ENCODE measurements at regions not wholly inside any gene's neighbourhood (a gene's known extent, or its start where the extent isn't known, plus 50 kb on each side); places are given as distances from the start of the nearest gene placed in this dataset.

DNA sequence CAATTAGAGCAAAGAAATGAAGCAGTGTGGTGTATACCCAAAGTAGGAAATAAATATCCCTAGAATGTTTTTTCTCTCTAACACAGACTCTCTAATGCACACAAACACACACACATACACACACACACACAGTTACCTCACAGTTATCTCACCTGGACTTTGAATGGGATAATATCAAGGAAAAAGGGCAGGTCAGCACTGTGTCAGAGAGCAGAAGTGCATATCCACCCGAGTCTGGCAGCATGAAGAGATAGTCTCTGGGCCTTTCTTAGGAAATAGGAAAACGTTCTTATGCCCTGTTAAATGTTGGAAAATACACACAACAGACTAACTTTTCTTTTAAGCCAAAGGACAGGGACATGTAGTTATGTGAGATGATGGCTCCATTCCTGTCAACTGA, 162.0 kb downstream of the COL6A3 start:
- no peak for DNase-seq

- no peak for DNase-seq
Observed at GRCh38 chr2:237253046-237253702, 160.8 kb downstream of the COL6A3 start.

- DNase-seq, result no peak
Observed at GRCh38 chr2:237254369-237254861, 159.5 kb downstream of the COL6A3 start.

- DNase-seq, result no peak
Observed at GRCh38 chr2:237254911-237255578, 158.9 kb downstream of the COL6A3 start.

DNA sequence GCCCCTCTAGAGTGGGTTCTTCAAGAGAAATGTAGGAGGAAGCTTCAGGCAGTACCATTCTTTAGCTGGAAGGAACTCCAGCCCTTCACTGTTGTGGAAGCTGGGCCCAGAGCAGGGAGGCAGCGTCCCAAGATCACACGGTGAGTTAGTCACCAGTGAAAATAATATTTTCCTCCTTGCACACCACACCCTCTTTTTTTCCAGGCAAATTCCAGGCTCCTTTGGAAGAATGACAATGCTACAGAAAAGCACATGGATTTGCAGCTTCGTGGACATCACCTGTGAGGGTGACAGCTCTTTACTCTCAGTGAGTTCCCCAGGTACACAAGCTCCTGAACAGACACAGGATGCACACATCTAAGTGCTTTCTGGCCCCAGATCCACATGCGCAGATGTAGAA, 157.1 kb downstream of the COL6A3 start:
- no peak for DNase-seq

DNA sequence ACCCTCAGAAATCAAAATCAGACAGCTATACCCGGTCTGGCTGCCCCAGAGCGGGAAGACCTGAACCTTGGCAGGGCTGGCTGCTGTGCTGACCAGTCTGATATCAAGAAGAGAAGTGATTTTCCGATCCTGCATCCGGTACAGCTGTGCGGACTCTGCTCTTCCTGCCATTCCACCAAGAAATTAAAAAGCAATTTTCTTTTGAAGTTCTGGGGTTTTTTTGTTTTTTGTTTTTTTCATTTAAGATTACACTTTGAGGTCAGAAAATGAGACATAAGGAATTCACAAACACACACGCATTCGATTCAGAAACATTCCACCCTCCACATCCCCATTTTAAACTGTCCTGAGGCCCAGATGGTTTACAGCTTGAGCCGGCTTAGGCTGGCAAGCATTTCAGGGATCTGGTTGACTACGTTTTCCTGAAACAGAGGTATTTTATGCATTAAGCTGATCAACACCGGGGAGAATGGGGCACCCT, 156.5 kb downstream of the COL6A3 start:
- DNase-seq, result no peak

DNA sequence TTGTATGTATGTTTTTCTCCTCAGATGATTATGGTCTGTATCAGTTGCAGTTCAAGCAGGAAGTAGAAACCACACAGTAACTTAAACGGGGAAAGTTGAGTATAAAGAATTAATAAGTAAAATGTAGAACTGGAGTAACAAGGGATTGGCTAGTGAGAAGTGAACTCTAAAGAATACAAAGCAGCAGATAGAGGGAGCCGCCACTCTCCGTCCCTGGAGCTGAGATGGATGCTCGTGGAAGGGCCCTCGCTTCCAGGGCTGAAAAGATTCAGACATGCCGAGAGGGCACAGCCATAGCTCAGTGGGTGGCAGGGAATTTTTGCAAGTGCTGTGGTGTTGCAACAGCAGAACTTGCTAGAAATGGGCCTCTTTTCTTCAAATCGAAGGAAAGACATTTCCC, 155.8 kb downstream of the COL6A3 start:
- no peak for DNase-seq

GRCh38 chr2:237258615-237259014, 155.3 kb downstream of the COL6A3 start:
- DNase-seq, result no peak

GRCh38 chr2:237259201-237259600, 154.8 kb downstream of the COL6A3 start:
- DNase-seq, result no peak

DNA sequence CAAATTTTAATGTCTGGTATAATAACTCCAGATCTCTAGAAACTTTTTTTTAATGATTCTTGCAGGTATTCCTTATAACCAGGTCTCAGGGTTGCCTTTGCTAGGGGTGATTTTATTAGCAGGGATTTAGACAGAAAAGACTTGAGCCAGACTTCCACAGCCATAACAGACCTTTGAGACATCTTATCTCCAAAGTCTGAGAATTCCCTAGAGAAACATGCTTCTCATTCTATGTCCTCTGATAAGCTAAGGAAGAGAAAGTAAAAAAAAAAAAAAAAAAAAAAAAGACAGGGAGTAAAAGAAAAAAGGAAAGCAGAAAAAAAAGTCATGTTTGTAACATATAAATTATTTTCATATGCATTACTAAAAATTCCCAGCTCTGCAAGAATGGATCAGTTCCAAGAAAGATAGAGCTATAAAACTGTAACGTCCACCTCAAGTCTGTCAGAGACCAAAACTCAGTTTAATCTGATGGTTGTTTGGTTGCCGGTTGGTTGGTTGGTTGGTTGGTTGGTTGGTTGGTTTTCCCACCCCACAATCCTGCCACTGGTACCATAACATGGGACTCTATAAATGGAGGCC, 153.8 kb downstream of the COL6A3 start:
- DNase-seq, result no peak

DNA sequence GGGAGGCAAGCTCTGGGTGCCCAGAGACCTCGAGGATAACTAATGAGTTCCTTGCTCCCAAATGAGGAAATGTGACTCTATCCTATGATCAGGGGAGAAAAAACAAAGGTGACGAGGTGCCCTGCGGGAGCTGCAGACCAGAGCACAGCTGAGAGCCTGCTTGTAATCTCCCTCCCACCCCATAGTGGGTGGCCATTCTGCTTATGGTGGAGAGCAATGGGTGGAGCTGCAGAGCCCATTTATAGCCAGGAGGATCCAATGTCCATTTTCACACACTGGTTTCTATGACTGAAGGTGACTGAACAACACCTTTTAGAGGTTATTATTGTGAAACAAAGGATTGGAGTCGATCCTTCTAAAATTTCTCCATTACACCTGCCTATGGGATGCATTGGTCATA, 153.3 kb downstream of the COL6A3 start:
- DNase-seq, result no peak

DNA sequence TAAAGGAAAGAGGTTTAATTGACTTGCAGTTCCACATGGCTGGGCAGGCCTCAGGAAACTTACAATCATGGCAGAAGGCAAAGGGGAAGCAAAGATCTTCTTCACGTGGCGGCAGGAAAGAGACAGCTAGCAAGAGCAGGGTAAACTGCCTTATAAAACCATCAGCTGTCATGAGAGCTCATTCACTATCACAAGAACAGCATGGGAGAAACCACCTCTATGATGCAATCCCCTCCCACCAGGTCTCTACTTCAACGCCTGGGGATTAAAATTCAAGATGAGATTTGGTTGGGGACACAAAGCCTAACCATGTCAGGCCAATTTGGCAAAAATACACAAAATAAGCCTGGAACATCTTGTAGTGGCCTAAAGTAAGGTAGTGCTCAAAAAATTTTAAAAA, 152.6 kb downstream of the COL6A3 start:
- DNase-seq, result no peak

DNA sequence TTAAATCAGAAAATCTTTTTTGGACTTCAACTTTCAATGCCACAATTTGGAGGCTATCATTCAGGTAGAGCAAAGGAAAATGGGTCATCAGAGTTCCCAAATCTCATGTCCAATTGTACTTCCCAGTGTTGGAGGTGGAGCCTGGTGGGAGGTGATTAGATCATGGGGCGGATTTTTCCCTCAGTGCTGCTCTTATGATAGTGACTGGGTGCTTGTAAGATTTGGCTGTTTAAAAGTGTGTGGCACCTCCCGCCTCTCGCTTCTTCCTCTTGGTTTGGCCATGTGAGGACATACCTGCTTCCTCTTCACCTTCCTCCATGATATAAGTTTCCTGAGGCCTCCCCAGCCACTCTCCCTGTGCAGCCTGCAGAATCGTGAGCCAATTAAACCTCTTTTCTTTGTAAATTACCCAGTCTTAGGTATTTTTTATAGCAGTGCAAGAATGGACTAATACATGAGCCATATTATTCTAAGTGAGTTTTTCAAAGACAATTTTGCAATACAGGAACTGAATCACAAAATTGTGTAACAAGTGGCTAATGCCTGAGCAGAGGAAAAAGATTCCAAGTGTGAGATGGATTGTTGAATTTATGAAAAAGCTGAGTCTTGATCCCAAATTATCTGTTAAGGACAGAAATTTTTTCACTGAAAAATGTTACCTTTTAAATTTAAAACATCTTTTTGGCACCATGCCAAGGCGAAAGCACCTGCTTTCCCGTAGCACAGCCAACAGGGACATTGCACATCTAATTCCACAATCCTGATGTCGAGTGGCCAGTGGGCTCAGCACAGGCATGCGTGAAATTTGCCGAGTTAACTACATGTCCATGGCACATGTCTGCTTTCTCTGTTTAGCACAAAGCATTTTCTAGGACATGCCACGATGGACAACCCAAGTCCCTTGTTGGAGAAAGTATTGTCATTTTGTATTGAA, 150.9 kb downstream of the COL6A3 start:
- DNase-seq, result no peak

DNA sequence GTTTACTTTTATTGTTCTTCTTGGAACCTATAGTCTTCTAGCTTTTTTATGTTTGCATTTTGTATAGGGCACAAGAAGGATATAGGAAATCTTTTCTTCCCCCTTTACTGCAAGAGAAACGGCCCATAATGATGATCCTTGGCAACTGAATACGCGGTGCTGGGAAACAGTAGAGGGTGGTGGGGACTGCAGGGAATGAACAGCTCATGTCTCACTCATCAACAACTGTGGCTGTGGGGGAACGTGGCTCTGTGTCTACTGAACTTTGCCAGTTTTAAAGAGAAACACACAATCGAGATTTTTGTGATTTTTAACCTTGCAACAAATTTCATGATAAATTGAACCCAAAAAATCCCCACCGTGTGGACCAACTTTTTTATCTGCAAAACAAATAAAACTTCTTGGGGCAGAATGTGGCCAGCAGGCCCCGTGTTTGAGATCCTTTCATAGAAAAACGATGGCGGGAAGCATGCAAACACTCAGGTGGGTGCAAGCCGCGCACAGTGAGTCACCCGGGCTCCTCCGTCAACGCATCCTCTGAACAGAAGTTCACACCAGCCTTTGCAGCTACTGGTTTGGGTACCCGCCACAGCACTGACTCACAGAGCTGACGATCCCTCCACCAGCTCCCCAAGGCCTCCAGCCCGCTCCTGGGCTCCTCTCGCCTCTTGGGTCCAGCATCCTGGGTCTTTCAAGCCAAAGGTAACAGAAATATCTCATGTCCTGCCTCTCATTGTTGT, 149.3 kb downstream of the COL6A3 start:
- DNase-seq, result no peak

GRCh38 chr2:237268004-237268708, 145.8 kb downstream of the COL6A3 start:
- no peak for DNase-seq

- DNase-seq, result no peak
Observed at GRCh38 chr2:237269138-237269875, 144.7 kb downstream of the COL6A3 start.

DNA sequence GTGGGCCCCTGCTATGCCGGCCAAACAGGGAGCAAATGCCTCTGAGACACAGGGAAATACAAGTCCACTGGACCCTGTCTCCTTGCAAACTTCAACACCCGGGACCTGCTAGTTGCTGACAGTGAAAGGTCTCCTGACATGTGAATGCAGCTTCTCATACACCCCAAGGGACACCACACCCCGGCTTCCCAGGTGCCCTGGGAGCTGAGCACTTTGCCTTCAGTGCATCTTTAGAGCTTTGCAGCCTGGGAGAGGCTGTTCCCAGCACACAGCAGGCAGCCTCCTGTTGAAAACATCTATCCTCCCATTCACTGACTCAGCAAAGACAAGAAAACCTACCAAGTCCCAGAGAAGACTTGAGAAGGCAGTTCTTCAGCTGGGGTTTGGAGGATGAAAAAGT, 143.4 kb downstream of the COL6A3 start:
- no peak for DNase-seq

GRCh38 chr2:237271698-237272652, 142.0 kb downstream of the COL6A3 start:
- DNase-seq, result no peak

Data from activated CD4-positive, alpha-beta T cell treated with anti-CD3 and anti-CD28 coated beads for 4 hours (primary cell).